Peyer's patch (tissue), 4 donors: ENCODE measurements at regions not wholly inside any gene's neighbourhood (a gene's known extent, or its start where the extent isn't known, plus 50 kb on each side); places are given as distances from the start of the nearest gene placed in this dataset.
A peak's percentile ranks its signal among the peaks of the same experiment; 100 is the strongest.

Experiments used
- DNase-seq, 3 donors: peaks; one replicate each; pipeline ENCODE4 v3.0.0-alpha.2; 2017 to 2019
- H3K27ac ChIP-seq, 4 donors: fragments of 200-600 bp; sonication (generic); one replicate each; pipeline ENCODE4 v1.5.1; 2016 to 2019
- H3K27me3 ChIP-seq, 2 donors: fragments of 200-600 bp; sonication (generic); one replicate each; pipeline ENCODE4 v1.5.1; 2019
- H3K36me3 ChIP-seq, 3 donors: fragments of 200-600 bp; sonication (generic); one replicate each; pipeline ENCODE4 v1.5.1; 2016 to 2019
- H3K4me1 ChIP-seq, 4 donors: fragments of 200-600 bp; sonication (generic); one replicate each; pipeline ENCODE4 v1.5.1; 2016 to 2019
- H3K4me3 ChIP-seq, 4 donors: fragments of 200-600 bp; sonication (generic); 1 replicate in 3 of 4; 2 replicates in 1 of 4; pipeline ENCODE4 v1.5.1; 2016 to 2019; ENCODE audit warnings: mild to moderate bottlenecking in 1 of 4
- H3K9me3 ChIP-seq, 4 donors: fragments of 200-600 bp; sonication (generic); one replicate each; pipeline ENCODE4 v1.5.1; 2016 to 2019; ENCODE audit warnings: mild to moderate bottlenecking in 1 of 4
- POLR2A ChIP-seq, 2 donors: fragments of 450-650 bp; IDR thresholded peaks; one replicate each; pipeline ENCODE4 v1.5.1; 2017; ENCODE audit warnings: antibody characterized with exemption in 2 of 2, mild to moderate bottlenecking in 2 of 2, moderate library complexity in 2 of 2
- TF ChIP-seq, protein P1 (sequence below), 6 experiments: fragments of 450-650 bp in 4 of 6; fragments of 200-600 bp in 2 of 6; sonication (generic) in 1 of 6; IDR thresholded peaks; one replicate each; pipeline ENCODE4 v1.5.1; 2017 to 2019; ENCODE audit warnings: antibody characterized with exemption in 6 of 6, mild to moderate bottlenecking in 3 of 6, moderate library complexity in 1 of 6

DNA sequence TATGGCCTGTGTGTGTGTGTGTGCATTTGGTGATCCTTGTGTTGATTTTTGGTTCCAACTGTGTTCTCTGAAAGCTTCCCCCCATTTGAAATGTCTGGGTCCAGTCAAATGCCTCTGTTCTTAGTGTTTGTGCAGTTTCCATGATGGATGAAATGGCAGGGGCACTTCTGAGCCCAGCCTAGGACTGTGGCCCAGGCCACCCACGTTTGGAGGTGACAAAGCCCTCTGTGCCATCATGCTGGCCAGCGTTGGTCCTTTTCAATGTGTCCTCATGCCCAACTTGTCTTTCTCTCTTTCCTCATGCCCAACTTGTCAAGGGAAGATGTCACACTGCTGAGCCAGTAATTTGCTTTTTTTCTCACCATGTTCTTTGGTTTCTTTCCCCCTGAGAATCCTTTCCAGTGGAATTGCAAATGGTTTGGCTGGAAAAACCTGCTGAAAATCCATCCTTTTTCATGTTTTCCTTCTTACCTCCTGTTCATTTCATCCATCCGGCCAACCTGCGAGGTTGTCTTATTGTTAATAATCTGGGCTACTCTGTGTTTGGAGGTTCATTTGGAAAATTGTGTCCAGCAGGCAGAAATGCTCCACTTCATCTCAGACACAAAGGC is 113.7 kb upstream of the NAV2 start:
- Histone ChIP-seq H3K4me3 (no peak overlapping the region), H3K27ac (no peak overlapping the region), H3K9me3 (no peaks in the 10 kb centered on the region), H3K27me3 (no peaks in the 10 kb centered on the region), H3K36me3 (no peaks in the 10 kb centered on the region), H3K4me1 (no peaks in the 10 kb centered on the region)
- no peak for TF ChIP-seq POLR2A (IDR thresholded peaks at IDR 0.05)
- TF ChIP-seq, protein P1, sequence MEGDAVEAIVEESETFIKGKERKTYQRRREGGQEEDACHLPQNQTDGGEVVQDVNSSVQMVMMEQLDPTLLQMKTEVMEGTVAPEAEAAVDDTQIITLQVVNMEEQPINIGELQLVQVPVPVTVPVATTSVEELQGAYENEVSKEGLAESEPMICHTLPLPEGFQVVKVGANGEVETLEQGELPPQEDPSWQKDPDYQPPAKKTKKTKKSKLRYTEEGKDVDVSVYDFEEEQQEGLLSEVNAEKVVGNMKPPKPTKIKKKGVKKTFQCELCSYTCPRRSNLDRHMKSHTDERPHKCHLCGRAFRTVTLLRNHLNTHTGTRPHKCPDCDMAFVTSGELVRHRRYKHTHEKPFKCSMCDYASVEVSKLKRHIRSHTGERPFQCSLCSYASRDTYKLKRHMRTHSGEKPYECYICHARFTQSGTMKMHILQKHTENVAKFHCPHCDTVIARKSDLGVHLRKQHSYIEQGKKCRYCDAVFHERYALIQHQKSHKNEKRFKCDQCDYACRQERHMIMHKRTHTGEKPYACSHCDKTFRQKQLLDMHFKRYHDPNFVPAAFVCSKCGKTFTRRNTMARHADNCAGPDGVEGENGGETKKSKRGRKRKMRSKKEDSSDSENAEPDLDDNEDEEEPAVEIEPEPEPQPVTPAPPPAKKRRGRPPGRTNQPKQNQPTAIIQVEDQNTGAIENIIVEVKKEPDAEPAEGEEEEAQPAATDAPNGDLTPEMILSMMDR (IDR thresholded peaks at IDR 0.05): no peak
- DNase-seq: no peak

DNA sequence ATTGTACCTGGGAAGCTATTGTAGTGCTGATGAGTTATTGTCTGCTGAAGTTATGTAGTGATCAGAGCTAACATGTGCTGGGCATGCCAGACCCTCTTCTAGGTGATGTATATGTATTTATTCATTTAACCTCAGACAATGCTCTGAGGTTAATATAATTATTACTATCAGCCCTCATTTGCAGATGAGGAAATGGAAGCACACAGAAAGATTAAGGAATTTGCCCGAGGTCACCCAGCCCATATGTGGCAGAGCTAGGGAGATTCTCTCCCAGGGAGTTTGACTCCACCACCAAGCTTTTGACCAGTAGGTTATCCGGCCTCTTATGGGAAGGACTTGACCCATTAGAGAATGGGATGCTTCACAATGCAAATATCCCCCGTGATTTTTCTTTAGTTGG is 114.2 kb upstream of the NAV2 start:
- TF ChIP-seq, protein P1 (IDR thresholded peaks at IDR 0.05): no peak
- no peak for TF ChIP-seq POLR2A (IDR thresholded peaks at IDR 0.05)
- H3K27ac ChIP-seq: no peak overlapping the region
- DNase-seq: no peak

DNA sequence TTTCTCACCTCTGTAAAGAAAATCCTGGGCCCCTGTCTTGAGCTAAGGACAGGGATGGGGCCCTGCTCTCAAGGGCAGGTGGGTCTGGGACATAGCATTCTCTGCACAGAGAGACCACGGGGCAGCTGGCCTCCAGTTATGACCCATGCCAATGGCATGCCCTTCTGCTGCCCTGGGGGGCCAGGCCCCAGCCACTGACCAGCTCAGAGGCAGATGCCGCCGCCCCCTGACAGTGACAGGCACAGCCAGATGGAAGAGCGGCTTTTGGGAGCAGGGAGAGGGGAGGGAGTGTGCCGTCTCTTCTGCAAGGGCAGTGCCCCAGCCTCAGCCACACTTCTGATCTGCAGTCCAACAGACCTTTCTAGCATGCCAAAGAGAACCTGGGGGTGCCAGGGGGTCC is 114.8 kb upstream of the NAV2 start:
- no peaks in the 10 kb centered on the region for H3K27me3 ChIP-seq
- H3K36me3 ChIP-seq: no peaks in the 10 kb centered on the region
- DNase-seq: no peak
- no peak overlapping the region for H3K27ac ChIP-seq
- no peaks in the 10 kb centered on the region for H3K4me1 ChIP-seq
- no peaks in the 10 kb centered on the region for H3K9me3 ChIP-seq
- no peak overlapping the region for H3K4me3 ChIP-seq
- TF ChIP-seq POLR2A (IDR thresholded peaks at IDR 0.05): no peak
- TF ChIP-seq, protein P1 (IDR thresholded peaks at IDR 0.05): no peak

More for the DNA sequence above, 114.2 kb upstream of the NAV2 start:
- Histone ChIP-seq H3K4me3 (no peak overlapping the region), H3K9me3 (no peaks in the 10 kb centered on the region), H3K36me3 (no peaks in the 10 kb centered on the region), H3K4me1 (no peaks in the 10 kb centered on the region), H3K27me3 (no peaks in the 10 kb centered on the region)

DNA sequence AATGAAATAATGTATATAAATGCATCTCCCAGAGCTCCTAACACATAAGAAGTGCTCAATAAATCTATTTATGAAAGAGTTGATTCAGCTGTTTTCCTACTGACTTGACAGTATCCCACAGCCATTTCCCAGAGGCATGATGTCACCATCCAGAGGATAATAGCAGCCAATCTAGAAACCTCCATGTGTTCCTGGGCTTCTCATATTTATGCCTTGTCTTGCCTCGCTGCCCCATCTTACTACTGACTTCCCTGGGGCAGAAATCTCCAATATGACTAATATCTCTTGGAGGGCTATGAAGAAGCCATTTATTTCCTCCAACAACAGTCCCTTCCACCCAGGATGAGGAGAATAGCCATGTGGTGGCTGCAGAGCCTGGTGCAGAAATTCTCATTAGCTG is 115.4 kb upstream of the NAV2 start:
- H3K9me3 ChIP-seq: no peaks in the 10 kb centered on the region
- no peak overlapping the region for H3K4me3 ChIP-seq
- H3K27me3 ChIP-seq: no peaks in the 10 kb centered on the region
- TF ChIP-seq POLR2A (IDR thresholded peaks at IDR 0.05): no peak
- TF ChIP-seq, protein P1 (IDR thresholded peaks at IDR 0.05): no peak
- H3K4me1 ChIP-seq: no peaks in the 10 kb centered on the region
- H3K36me3 ChIP-seq: no peaks in the 10 kb centered on the region
- peak overlapping the region in 1 of 4 donors; percentile 67 for H3K27ac ChIP-seq
- DNase-seq: no peak

DNA sequence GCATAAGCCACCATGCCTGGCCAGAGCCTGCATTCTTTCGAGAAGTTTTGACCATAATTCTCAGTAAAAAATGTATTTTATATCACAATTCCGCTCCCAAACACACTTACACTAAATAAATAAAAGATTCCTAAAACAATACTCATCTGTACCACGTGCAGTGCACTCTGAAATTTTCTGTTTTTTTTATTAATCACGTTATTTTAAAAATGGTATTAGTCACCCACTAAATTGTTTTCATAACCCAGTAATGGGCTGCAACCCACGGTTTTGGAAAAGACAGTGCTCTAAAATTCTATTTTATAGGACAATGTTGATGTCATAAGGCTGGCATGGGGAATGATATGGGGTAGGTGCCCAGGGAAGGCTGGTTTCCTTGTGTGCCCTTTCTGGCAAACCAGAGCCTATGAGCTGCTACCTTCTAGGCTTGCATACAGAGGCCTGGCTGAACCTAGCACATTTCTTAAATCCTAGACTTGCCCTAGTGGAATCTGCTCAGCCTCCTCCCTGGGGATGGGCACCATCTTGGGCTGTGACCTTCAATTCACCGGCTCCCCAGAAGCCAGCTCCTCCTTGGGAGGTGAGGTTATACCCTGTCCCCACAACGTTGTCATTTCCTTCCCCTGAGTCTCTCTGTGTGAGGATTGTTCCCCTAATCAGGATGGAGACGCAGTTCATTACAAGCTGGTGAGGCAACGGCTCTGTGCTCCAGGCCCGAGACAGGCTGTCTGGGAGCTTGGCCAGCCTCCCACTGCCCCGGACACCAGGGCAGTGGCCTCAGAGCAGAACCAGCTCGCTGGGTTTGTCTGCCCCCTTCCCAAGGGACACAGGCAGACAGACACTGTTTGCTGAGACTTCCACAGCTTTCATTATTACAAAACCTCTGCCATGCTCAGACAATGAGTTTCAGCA is 116.5 kb upstream of the NAV2 start:
- no peaks in the 10 kb centered on the region for H3K36me3 ChIP-seq
- no peaks in the 10 kb centered on the region for H3K9me3 ChIP-seq
- TF ChIP-seq, protein P1 (IDR thresholded peaks at IDR 0.05): no peak
- TF ChIP-seq POLR2A (IDR thresholded peaks at IDR 0.05): no peak
- H3K4me3 ChIP-seq: no peak overlapping the region
- DNase-seq: no peak
- no peaks in the 10 kb centered on the region for H3K27me3 ChIP-seq
- no peaks in the 10 kb centered on the region for H3K4me1 ChIP-seq
- peak overlapping the region in 3 of 4 donors; percentile 19 to 67 (median 47) for H3K27ac ChIP-seq
